ENCODE measurements at regions not wholly inside any gene's neighbourhood (a gene's known extent, or its start where the extent isn't known, plus 50 kb on each side); places are given as distances from the start of the nearest gene placed in this dataset.

- no peak for ATAC-seq (ENCODE audit: low FRiP score)
- TF ChIP-seq CTCF (IDR thresholded peaks at IDR 0.05): no peak
- no peak for DNase-seq (ENCODE audit: low spot score)
These were observed 363.8 kb upstream of the PTCHD4 start for GRCh38 chr6:48474830-48475229.

- ATAC-seq (ENCODE audit: low FRiP score): no peak
- TF ChIP-seq CTCF (IDR thresholded peaks at IDR 0.05): no peak
- DNase-seq (ENCODE audit: low spot score): no peak
These were observed 363.1 kb upstream of the PTCHD4 start for GRCh38 chr6:48474136-48474535.

- DNase-seq (ENCODE audit: low spot score) (no peak), ATAC-seq (ENCODE audit: low FRiP score) (no peak)
- no peak for TF ChIP-seq CTCF (IDR thresholded peaks at IDR 0.05)
These were observed 361.5 kb upstream of the PTCHD4 start for GRCh38 chr6:48472535-48472934.

GRCh38 chr6:48472091-48472490, 361.1 kb upstream of the PTCHD4 start:
- no peak for DNase-seq (ENCODE audit: low spot score)
- ATAC-seq (ENCODE audit: low FRiP score): no peak

GRCh38 chr6:48471326-48471725, 360.3 kb upstream of the PTCHD4 start:
- ATAC-seq (ENCODE audit: low FRiP score) (no peak), DNase-seq (ENCODE audit: low spot score) (no peak)
- no peak for TF ChIP-seq CTCF (IDR thresholded peaks at IDR 0.05)

More at GRCh38 chr6:48472091-48472490, 361.1 kb upstream of the PTCHD4 start:
- no peak for TF ChIP-seq CTCF (IDR thresholded peaks at IDR 0.05)

- no peak for DNase-seq (ENCODE audit: low spot score)
- no peak for TF ChIP-seq CTCF (IDR thresholded peaks at IDR 0.05)
- ATAC-seq (ENCODE audit: low FRiP score): no peak
These were observed 338.0 kb upstream of the PTCHD4 start for GRCh38 chr6:48449002-48449401.

GRCh38 chr6:48447251-48447650, 336.3 kb upstream of the PTCHD4 start:
- ATAC-seq (ENCODE audit: low FRiP score) (no peak), DNase-seq (ENCODE audit: low spot score) (no peak)
- no peak for TF ChIP-seq CTCF (IDR thresholded peaks at IDR 0.05)

All from omental fat pad (tissue), 3 donors.